GM18873 (cell line): ENCODE measurements at regions not wholly inside any gene's neighbourhood (a gene's known extent, or its start where the extent isn't known, plus 50 kb on each side); places are given as distances from the start of the nearest gene placed in this dataset.
"Not testable (repeated sequence)": the region's sequence is repeated elsewhere in the genome, so short reads cannot be mapped to it uniquely, and the experiment has no call there.

Experiments used
- ATAC-seq: cut with Tn5 transposase; IDR thresholded peaks from one replicate; pipeline ENCODE4 v1.9.1; 2021; ENCODE audit warnings: mild to moderate bottlenecking, moderate library complexity, moderate number of reproducible peaks; ENCODE audit not compliant: unreplicated experiment, low FRiP score

GRCh38 chr7:98724591-98724990 is 107.5 kb downstream of the NPTX2 start:
- no peak for ATAC-seq

- ATAC-seq, result no peak
Observed at GRCh38 chr7:98727146-98727709, 110.1 kb downstream of the NPTX2 start.

GRCh38 chr7:98728555-98728954 is 111.5 kb downstream of the NPTX2 start:
- ATAC-seq, result no peak

GRCh38 chr7:98729121-98729520 is 112.0 kb downstream of the NPTX2 start:
- no peak for ATAC-seq

GRCh38 chr7:98730326-98730725 is 113.2 kb downstream of the NPTX2 start:
- no peak for ATAC-seq

- ATAC-seq, result no peak
Observed at GRCh38 chr7:98731651-98732050, 114.6 kb downstream of the NPTX2 start.

- ATAC-seq, result no peak
Observed at GRCh38 chr7:98733036-98733435, 116.0 kb downstream of the NPTX2 start.

- ATAC-seq, result no peak
Observed at GRCh38 chr7:98735801-98736200, 118.7 kb downstream of the NPTX2 start.

GRCh38 chr7:98736461-98736860 is 119.4 kb downstream of the NPTX2 start:
- ATAC-seq, result not testable (repeated sequence)

GRCh38 chr7:98737176-98737575 is 120.1 kb downstream of the NPTX2 start:
- no peak for ATAC-seq

- no peak for ATAC-seq
Observed at GRCh38 chr7:98740643-98741042, 123.6 kb downstream of the NPTX2 start.

- no peak for ATAC-seq
Observed at GRCh38 chr7:98745722-98746318, 124.0 kb downstream of the TMEM130 start.

- no peak for ATAC-seq
Observed at GRCh38 chr7:98748090-98748489, 121.7 kb downstream of the TMEM130 start.

- ATAC-seq, result no peak
Observed at GRCh38 chr7:98753176-98753575, 116.6 kb downstream of the TMEM130 start.

GRCh38 chr7:98753989-98754479 is 115.8 kb downstream of the TMEM130 start:
- ATAC-seq, result no peak

- ATAC-seq, result no peak
Observed at GRCh38 chr7:98755138-98755898, 114.5 kb downstream of the TMEM130 start.

- ATAC-seq, result no peak
Observed at GRCh38 chr7:98758157-98758556, 111.7 kb downstream of the TMEM130 start.

- ATAC-seq, result no peak
Observed at GRCh38 chr7:98760201-98760651, 109.6 kb downstream of the TMEM130 start.

GRCh38 chr7:98761225-98761624 is 108.6 kb downstream of the TMEM130 start:
- ATAC-seq, result no peak

GRCh38 chr7:98762620-98763019 is 107.2 kb downstream of the TMEM130 start:
- ATAC-seq, result no peak

- no peak for ATAC-seq
Observed at GRCh38 chr7:98763441-98763840, 106.4 kb downstream of the TMEM130 start.

- ATAC-seq, result no peak
Observed at GRCh38 chr7:98764946-98765345, 104.9 kb downstream of the TMEM130 start.
